ENCODE measurements at regions not wholly inside any gene's neighbourhood (a gene's known extent, or its start where the extent isn't known, plus 50 kb on each side); places are given as distances from the start of the nearest gene placed in this dataset.

DNA sequence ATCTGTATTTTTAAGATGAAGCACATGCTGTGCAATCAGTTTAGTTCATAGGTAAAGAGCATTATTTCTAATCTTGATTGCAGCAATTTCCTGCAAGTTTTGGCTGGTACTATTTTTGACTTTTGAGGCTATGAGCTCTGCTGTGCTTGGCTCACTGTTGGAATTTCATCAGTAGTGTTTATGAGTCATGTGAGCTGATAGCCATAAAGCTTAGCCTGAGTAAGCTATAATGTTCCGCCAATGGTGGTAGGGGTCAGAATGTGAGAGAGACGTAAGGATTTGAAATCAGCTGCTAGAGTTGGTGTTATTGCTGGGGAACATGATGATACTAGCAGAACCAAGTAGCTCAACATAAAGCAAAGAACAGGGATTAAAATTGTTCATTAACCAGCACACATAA, 590.9 kb upstream of the GNPDA2 start:
- TF ChIP-seq, protein P1, sequence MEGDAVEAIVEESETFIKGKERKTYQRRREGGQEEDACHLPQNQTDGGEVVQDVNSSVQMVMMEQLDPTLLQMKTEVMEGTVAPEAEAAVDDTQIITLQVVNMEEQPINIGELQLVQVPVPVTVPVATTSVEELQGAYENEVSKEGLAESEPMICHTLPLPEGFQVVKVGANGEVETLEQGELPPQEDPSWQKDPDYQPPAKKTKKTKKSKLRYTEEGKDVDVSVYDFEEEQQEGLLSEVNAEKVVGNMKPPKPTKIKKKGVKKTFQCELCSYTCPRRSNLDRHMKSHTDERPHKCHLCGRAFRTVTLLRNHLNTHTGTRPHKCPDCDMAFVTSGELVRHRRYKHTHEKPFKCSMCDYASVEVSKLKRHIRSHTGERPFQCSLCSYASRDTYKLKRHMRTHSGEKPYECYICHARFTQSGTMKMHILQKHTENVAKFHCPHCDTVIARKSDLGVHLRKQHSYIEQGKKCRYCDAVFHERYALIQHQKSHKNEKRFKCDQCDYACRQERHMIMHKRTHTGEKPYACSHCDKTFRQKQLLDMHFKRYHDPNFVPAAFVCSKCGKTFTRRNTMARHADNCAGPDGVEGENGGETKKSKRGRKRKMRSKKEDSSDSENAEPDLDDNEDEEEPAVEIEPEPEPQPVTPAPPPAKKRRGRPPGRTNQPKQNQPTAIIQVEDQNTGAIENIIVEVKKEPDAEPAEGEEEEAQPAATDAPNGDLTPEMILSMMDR (IDR thresholded peaks at IDR 0.05): no peak
- no peak for TF ChIP-seq POLR2A (IDR thresholded peaks at IDR 0.05)
